ENCODE measurements at regions not wholly inside any gene's neighbourhood (a gene's known extent, or its start where the extent isn't known, plus 50 kb on each side); places are given as distances from the start of the nearest gene placed in this dataset.

- Mint-ChIP-seq H3K4me1 (ENCODE audit: low read depth) (no peaks in the 10 kb centered on the region), H3K36me3 (ENCODE audit: insufficient read depth) (no peaks in the 10 kb centered on the region), H3K9me3 (ENCODE audit: low read depth) (peaks cover 19% of the 10 kb centered on the region), H3K4me3 (ENCODE audit: low read depth) (no peak overlapping the region), H3K27ac (no peak overlapping the region), H3K27me3 (peaks cover 4% of the 10 kb centered on the region)
- DNase-seq (ENCODE audit: low spot score, unreplicated experiment) = no peak
- no peak for TF ChIP-seq CTCF (IDR thresholded peaks at IDR 0.05; ENCODE audit: unreplicated experiment)
These were observed 67.3 kb upstream of the ADRB2 start for GRCh38 chr5:148759101-148759500.

- no peak for DNase-seq (ENCODE audit: low spot score, unreplicated experiment)
- Mint-ChIP-seq H3K27ac (no peak overlapping the region), H3K4me1 (ENCODE audit: low read depth) (no peaks in the 10 kb centered on the region), H3K27me3 (peaks cover 4% of the 10 kb centered on the region), H3K4me3 (ENCODE audit: low read depth) (no peak overlapping the region), H3K36me3 (ENCODE audit: insufficient read depth) (no peaks in the 10 kb centered on the region), H3K9me3 (ENCODE audit: low read depth) (peaks cover 10% of the 10 kb centered on the region)
- no peak for TF ChIP-seq CTCF (IDR thresholded peaks at IDR 0.05; ENCODE audit: unreplicated experiment)
These were observed 65.3 kb upstream of the ADRB2 start for GRCh38 chr5:148760945-148761638.

GRCh38 chr5:148763996-148764395, 62.4 kb upstream of the ADRB2 start:
- no peak for DNase-seq (ENCODE audit: low spot score, unreplicated experiment)
- Mint-ChIP-seq H3K4me3 (ENCODE audit: low read depth) (no peak overlapping the region), H3K4me1 (ENCODE audit: low read depth) (peaks cover 3% of the 10 kb centered on the region), H3K27ac (no peak overlapping the region), H3K36me3 (ENCODE audit: insufficient read depth) (no peaks in the 10 kb centered on the region), H3K9me3 (ENCODE audit: low read depth) (no peaks in the 10 kb centered on the region), H3K27me3 (peaks cover 4% of the 10 kb centered on the region)
- no peak for TF ChIP-seq CTCF (IDR thresholded peaks at IDR 0.05; ENCODE audit: unreplicated experiment)

GRCh38 chr5:148765061-148765460, 61.4 kb upstream of the ADRB2 start:
- H3K27ac Mint-ChIP-seq = no peak overlapping the region
- H3K36me3 Mint-ChIP-seq (ENCODE audit: insufficient read depth) = no peaks in the 10 kb centered on the region

GRCh38 chr5:148768806-148769415, 57.5 kb upstream of the ADRB2 start:
- Mint-ChIP-seq H3K9me3 (ENCODE audit: low read depth) (no peaks in the 10 kb centered on the region), H3K4me3 (ENCODE audit: low read depth) (no peak overlapping the region), H3K27ac (no peak overlapping the region), H3K36me3 (ENCODE audit: insufficient read depth) (no peaks in the 10 kb centered on the region), H3K4me1 (ENCODE audit: low read depth) (peaks cover 4% of the 10 kb centered on the region), H3K27me3 (no peaks in the 10 kb centered on the region)
- no peak for DNase-seq (ENCODE audit: low spot score, unreplicated experiment)
- no peak for TF ChIP-seq CTCF (IDR thresholded peaks at IDR 0.05; ENCODE audit: unreplicated experiment)

More at GRCh38 chr5:148765061-148765460, 61.4 kb upstream of the ADRB2 start:
- H3K4me1 Mint-ChIP-seq (ENCODE audit: low read depth) = peaks cover 4% of the 10 kb centered on the region
- no peak for DNase-seq (ENCODE audit: low spot score, unreplicated experiment)
- TF ChIP-seq CTCF (IDR thresholded peaks at IDR 0.05; ENCODE audit: unreplicated experiment) = no peak
- H3K9me3 Mint-ChIP-seq (ENCODE audit: low read depth) = no peaks in the 10 kb centered on the region
- no peaks in the 10 kb centered on the region for H3K27me3 Mint-ChIP-seq
- no peak overlapping the region for H3K4me3 Mint-ChIP-seq (ENCODE audit: low read depth)
